ENCODE measurements at regions not wholly inside any gene's neighbourhood (a gene's known extent, or its start where the extent isn't known, plus 50 kb on each side); places are given as distances from the start of the nearest gene placed in this dataset.

GRCh38 chr2:195496991-195497390, 160.0 kb upstream of the SLC39A10 start:
- no peak for TF ChIP-seq CTCF (IDR thresholded peaks at IDR 0.05)
- TF ChIP-seq POLR2A (IDR thresholded peaks at IDR 0.05), result no peak
